HG03196 (cell line): ENCODE measurements at regions not wholly inside any gene's neighbourhood (a gene's known extent, or its start where the extent isn't known, plus 50 kb on each side); places are given as distances from the start of the nearest gene placed in this dataset.
"Not testable (repeated sequence)": the region's sequence is repeated elsewhere in the genome, so short reads cannot be mapped to it uniquely, and the experiment has no call there.

Source experiments
- ATAC-seq: cut with Tn5 transposase; IDR thresholded peaks from one replicate; pipeline ENCODE4 v1.9.1; 2021; ENCODE audit not compliant: unreplicated experiment

DNA sequence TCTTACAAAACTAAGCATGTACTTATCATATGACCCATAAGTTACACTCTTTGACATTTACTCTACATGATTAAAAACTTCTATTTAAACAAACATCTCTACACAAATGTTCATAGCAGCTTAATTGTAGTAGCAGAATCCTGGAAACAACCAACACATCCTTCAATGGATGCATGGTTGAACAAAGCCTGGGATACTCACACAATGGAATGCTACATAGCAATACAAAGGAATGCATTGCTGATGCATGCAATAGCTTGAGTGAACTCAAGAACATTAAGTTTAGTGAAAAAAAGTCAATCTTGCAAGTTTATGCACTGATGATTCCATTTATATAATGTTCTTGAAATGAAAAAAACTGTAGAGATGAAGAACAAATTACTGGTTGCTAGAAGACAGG is 686.9 kb downstream of the LRRIQ3 start:
- no peak for ATAC-seq

DNA sequence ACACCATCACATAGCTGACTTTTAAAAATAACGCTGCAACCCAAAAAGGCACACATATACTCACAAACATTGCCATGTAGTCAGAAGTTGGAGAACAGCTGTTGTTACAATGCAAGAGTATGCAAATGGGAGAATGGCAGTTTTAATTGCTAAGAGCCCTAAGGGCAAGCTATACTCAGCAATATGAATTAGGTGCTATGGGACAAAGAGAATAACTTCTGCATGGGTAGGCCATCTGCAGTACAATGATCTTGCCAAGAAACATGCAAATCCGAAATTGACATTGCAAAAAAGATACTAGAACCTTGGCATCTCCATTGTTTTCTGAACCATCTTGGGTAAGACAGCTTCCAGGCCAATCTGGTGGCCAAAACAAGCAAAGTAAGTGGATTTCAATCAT is 697.8 kb downstream of the LRRIQ3 start:
- no peak for ATAC-seq

DNA sequence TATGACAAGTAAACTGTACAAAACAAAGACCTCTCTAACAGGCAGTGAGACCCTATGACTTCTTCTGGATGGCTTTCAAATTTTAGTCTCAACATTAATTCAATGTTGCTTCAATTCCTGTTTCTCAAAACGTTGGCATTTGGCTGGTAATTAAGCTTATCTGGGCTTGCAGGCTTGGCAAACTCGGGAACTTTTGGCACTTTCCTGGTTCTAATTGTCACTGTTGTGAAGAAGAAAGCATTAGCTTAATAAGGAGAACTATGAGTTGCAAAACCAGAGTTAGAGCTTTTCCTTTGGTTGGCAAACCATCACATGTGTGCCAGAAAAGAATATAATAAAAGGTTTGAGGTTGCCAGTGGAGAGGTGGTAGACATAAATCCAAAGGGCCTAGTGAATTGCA is 698.3 kb downstream of the LRRIQ3 start:
- no peak for ATAC-seq

DNA sequence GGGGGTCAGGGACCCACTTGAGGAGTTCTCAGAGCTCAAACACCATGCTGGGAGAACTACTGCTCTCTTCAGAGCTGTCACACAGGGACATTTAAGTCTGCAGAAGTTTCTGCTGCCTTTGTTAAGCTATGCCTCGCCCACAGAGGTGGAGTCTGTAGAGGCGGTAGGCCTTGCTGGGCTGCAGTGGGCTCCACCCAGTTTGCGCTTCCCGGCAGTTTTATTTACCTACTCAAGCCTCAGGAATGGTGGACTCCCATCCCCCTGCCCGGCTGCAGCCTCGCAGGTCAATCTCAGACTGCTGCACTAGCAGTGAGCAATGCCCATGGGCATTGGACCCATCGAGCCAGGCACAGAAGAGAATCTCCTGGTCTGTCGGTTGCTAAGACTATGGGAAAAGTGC is 706.4 kb downstream of the LRRIQ3 start:
- no peak for ATAC-seq

DNA sequence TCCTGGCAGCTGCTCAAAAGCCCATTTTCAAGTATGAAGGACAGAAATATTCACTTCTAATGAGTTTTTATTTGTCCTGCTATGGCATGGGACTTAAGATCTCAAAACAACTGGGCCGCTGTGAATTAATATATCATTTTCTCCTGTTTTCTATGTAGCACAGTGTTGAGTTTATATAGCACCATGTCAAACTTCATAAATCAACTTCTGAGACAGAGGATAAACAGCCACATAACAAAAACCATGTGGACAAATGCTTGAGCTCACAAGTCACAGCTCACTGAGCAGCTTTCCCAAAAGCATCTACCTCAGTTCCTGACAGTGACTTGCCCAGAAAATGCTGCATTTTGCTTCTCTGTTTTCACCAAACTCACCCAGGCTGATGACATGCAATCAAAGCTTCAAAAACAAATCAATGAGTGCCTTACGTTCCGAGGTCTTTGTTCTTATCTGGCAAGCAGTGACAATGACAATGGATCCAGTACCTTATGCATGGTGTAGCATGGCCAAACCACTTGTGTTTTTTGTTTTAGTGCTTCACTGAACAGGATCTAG is 722.6 kb downstream of the LRRIQ3 start:
- ATAC-seq = no peak

DNA sequence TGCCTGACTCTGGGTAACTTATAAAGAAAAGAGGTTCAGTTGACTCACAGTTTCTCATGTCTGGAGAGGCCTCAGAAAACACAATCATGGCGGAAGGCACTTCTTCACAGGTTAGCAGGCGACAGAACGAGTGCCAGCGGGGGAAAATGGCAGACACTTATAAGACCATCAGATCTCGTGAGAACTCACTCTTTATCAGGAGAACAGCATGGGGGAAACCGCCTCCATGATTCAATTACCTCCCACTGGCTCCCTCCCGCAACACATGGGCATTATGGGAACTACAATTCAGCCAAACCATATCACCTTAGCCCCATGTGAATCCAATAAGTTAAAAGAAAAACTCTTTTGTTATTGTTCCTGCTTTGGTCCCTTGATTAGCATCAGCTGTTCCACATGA is 725.2 kb downstream of the LRRIQ3 start:
- ATAC-seq = no peak

DNA sequence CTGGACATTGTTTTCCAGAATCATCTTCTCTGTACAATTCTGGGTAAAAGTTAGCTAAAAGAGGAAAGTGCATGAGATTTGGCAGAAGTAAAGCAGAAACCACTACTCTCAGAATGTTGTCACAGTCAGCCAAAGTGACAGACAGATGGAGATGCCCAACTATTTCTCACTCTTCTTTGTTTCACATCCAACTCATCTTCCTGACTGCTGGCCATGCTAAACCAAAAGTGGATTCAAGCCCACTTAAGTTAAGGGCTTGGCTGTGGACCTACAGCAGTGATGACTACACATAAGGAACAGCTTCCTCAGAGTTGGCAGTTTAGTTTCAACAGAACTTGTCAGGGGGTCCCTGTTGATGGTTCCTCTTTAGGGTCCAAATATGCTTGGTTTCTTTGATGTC is 730.2 kb downstream of the LRRIQ3 start:
- no peak for ATAC-seq

DNA sequence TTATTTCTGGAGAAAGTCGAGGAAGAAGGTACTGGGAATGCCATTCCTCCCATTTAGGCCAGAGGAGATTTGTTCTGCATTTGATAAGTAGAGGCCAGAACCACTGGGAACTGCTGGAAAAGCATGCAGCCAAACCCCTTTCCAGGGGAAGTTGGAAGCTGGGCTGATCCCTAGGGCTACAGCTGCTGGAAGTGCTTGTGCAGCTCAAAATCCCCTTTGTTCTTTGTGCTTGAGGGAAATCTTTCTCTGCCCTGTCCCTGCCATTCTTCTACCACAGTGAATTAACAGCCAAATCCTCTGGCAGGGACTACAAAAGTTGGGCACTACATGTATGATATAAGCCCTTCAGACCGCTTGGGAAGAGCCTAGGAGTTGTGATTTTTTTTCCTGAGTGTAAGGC is 734.1 kb downstream of the LRRIQ3 start:
- ATAC-seq = no peak

DNA sequence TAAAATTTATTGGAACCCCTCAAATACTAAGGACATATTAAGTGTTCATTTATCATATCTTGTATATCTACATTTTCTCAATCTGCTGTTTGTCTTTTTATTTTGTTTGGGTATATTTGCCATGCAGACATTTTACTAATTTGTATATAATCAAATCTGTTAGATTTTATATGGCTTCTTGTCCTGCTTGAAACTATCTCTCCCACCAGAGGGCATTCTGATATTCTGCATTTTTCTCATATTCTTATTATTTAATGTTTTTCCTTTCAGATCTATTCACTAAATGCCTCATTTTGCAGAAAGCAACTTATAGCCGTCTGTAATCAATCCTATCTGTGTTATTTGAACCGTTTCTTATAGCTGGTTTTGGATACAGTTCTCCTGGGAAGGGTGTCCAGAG is 745.5 kb downstream of the LRRIQ3 start:
- ATAC-seq = no peak

DNA sequence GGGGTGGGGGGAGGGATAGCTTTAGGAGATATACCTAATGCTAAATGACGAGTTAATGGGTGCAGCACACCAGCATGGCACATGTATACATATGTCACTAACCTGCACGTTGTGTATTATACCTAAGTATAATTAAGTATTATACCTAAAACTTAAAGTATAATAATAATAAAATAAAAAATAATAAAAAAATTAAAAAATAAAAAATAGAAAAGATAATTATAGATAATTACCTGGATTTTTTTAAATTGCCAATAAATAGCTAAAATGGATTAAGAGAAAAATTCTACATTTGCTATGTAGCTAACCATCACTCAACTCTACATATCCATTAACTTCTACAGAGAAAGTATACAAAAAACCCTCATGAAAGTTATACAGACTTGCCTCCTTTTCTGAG is 747.3 kb downstream of the LRRIQ3 start:
- not testable (repeated sequence) for ATAC-seq

DNA sequence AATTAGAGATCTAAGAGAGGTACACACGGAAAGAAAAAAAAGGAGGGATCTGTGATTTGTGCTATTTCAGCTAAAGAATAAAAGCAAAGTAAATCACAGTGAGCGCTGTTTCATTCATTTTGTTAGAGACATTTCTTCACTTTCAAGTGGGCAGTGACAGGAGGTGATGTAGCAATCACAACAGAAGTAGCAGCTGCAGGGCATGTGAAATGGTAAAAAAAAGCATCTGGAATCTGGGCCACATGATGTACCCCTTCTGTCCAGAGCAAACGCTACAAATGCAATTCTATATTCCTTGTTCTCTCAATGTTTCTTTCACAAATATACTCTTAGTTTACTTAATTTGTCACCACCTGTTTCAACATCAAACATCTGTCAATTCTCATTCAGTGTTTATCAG is 786.5 kb downstream of the LRRIQ3 start:
- no peak for ATAC-seq

DNA sequence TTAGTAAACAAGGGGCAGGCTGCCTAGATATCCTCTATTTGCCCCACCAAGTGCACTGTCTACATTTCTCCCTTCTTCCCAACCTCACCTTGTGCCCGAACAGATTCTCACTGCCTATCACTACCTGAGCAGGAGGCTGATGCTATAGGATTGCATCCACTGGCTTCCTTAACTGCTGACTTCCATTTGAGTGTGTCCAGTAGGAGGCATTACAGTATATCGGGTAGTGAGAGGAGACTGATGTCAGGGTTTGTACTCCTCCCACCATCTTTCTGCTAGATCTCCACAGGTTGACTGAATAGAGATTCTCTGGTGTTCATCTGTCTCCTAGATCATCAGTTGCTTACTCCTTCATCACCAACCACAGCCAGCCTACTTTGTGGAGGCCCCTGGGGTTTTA is 796.3 kb downstream of the LRRIQ3 start:
- ATAC-seq = no peak

DNA sequence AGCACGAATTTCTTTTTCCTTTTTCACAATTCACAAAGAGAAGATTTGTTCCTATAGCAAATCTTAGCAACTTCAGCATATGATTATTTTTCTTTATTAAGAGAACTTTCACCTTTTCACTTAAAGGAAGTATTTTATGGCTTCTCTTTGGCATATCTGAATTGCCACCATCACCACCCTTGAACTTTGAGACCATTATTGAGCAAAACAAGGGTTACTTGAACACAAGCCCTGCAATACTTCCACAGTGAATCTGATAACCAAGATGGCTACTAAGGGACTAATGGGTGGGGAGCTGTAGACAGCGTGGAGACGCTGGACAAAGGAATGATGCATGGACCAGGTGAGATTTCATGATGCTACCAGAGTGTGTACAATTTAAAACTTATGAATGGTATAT is 815.0 kb downstream of the LRRIQ3 start:
- no peak for ATAC-seq

DNA sequence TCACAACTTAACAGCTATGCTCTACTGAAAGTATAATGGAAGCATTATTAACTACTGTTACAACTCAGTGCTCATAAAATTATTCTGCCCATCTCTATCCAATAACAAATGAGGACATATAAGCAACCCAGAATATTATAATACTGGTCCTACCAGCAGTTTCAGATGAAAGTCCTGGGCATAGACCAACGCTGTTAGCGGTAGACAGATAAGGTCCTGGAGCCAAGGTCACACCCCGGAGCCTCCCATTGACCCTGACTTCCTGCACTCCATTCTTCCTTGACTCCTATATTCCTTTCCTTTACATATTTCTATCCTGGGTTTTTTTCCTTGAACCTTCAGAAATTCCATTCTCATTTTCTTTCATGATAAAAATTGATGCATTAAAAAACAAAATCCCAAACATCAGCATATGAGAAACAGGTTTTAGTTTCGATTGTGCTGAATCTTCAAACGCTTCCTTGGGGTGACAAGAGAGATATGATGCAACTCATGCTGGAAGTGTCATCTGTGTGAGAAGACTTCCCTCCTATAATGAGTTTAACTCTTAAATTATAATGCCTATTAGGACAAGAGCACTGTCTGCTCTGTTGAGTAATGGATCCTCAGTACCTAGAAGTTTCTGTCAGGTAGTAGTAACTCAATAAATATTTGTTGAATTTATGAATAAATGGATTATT is 831.1 kb downstream of the LRRIQ3 start:
- no peak for ATAC-seq

DNA sequence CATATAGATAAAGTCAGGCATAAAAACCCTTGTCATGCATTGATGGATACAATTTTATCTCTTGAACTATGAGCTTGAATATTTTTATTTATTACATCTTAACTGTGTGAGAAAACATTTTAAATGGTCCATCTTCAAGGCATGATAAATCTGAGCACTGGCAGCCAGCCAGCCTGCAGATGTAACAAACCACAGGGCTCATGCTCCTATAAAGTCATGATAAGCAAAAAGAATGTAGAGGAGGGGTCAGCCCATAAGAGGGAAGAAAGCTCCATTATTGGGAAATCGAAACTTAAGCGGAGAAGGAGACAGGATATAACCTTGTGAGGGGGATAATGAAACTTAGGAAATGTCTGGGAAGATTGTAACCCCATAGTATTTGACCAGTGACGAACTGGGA is 839.0 kb downstream of the LRRIQ3 start:
- no peak for ATAC-seq

DNA sequence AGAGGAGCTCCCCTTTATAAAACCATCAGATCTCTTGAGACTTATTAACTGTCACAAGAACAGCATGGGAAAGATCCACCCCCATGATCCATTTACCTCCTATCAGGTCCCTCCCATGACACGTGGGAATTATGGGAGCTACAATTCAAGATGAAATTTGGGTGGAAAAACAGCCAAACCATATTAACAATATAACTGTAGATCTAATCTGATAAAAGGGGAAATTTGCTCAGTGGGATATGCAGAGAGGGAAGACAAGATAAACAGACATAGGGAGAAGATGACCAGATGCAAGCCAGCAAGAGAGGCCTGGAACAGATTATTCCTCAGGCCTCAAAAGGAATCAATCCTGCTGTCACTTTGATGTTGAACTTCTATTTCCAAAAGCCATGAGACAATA is 841.5 kb downstream of the LRRIQ3 start:
- ATAC-seq = no peak

DNA sequence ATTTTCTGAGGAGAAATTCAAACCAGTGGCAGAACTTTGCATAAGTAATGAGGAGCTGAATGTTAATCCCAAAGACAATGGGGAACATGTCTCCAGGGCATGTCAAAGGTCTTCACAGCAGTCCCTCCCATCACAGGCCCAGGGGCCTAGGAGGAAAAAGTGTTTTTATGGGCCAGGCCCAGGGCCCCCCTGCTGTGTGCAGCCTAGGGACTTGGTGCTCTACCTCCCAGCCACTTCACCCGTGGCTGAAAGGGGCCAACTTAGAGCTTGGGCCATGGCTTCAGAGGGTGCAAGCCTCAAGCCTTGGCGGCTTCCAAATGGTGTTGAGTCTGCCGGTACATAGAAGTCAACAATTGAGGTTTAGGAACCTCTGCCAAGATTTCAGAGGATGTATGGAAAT is 854.0 kb downstream of the LRRIQ3 start:
- ATAC-seq = no peak

DNA sequence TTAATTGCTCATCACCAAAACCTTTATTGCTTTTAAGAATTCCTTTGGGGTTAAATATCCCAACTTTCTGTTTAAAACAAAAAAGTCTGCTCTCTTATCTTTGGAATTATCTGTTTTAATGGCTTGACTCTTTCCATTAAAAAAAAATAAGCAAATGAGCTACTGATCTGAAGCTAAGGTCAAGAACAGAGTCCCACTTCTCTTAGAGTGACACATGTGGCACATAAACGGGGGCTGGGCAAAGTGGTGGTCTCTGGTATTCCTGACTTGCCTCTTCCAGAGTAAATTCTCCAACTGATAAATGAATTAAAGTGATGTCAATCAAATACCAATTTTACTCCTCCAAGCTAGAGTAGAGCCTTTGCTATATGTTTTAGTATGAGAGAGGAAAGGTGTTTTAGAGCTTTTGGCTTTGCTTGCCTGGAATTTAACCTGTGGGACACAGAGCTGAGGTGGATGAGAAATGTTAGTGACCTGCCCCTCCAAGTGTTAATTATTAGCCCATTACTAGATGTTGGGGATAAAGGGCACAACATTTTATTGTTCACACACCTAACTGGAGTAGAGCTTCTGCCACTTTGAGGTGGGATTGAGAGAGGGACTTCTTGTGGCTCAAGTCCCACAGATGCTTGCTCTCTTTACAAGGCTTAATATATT is 864.0 kb downstream of the LRRIQ3 start:
- ATAC-seq = no peak

DNA sequence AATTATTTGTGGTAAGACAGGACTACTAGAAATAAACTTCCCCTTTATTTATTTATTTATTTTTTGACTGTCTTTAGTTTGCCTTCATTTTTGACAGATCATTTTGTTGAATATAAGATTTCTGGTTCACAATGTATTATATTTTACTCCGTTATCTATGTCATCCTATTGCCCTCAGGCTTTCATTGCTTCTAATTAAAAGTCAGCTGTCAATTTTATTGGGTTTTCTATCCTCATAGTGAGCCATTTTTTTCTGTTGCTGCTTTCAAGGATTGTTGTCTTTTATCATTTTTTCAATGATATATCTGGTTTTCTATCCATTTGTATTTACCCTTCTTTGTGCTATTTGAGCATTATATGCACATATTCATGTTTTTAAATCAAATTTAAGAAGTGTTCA is 866.2 kb downstream of the LRRIQ3 start:
- no peak for ATAC-seq

DNA sequence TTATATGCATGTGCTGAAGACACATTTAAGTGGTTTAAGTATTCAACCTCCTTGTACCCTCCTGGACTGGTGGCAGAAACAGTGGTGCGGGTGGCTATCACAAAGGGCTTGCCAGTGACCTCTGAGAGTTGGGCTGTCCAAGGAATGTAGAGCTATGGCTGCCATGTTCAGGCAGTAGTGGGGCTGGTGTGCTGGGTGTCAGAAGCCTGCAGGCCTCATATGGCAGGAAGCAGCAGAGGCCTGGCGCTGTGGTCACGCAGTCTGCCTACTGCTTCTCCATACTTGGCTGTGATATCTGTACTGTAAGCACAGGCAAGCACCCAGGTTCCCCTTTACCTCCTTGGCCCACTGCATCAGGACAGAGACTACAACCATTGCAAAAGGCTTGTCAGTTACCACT is 870.0 kb downstream of the LRRIQ3 start:
- no peak for ATAC-seq

DNA sequence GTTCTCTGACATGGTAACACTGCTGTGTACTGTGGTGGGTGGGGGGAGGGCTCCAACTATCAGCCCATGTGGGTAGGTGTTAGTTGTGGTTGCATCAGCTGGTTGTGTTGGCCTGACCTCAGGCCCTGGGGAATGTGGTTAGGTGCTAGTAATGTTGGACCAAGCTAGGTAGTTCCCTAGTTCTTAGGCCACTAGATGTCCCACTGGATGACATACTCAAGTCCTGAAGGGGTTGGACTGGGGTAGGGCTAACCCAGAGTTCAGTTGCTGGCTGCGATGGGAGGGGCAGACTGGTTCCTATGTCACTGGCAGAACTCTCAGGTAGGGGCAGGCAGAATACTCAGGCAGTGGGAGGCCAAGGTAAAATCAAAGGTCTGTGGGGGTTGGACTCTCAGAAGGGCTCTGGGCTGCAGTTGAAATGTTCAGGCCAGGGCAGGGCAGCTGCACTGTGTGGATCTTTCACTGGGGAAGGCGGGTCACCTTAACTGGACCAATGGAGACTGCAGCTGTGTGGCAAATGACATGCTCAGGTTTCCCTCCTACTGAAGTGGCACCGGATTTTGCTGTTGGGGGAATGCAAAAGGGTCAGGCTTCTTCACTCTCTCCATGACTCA is 870.7 kb downstream of the LRRIQ3 start:
- no peak for ATAC-seq

DNA sequence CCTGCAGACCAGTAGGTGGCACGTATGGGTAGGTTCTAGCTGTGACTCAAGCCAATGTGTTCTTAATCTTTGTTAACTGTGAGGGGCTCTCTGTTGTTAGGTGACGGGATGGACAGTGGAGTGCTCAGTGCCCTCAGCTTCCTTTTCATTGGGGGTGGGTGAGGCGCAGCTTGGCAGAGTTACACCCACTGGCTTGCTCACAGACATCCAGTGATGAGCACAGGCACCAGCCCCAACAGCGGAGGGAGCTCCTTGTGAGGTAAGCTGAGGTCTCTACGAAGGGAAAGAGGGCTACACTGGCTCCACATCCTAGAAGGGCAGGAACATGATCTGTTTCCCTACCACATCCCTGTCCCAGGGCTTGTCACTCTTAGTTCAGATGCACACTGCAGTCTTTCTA is 871.3 kb downstream of the LRRIQ3 start:
- no peak for ATAC-seq
